ENCODE measurements at regions not wholly inside any gene's neighbourhood (a gene's known extent, or its start where the extent isn't known, plus 50 kb on each side); places are given as distances from the start of the nearest gene placed in this dataset.

GRCh38 chr5:56567278-56567677 is 248.1 kb upstream of the MAP3K1 start:
- TF ChIP-seq, protein P1, sequence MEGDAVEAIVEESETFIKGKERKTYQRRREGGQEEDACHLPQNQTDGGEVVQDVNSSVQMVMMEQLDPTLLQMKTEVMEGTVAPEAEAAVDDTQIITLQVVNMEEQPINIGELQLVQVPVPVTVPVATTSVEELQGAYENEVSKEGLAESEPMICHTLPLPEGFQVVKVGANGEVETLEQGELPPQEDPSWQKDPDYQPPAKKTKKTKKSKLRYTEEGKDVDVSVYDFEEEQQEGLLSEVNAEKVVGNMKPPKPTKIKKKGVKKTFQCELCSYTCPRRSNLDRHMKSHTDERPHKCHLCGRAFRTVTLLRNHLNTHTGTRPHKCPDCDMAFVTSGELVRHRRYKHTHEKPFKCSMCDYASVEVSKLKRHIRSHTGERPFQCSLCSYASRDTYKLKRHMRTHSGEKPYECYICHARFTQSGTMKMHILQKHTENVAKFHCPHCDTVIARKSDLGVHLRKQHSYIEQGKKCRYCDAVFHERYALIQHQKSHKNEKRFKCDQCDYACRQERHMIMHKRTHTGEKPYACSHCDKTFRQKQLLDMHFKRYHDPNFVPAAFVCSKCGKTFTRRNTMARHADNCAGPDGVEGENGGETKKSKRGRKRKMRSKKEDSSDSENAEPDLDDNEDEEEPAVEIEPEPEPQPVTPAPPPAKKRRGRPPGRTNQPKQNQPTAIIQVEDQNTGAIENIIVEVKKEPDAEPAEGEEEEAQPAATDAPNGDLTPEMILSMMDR (IDR thresholded peaks at IDR 0.05): no peak
- TF ChIP-seq POLR2A (IDR thresholded peaks at IDR 0.05): no peak

All from testis (tissue), 2 donors.